HEK293 (cell line): ENCODE measurements at regions not wholly inside any gene's neighbourhood (a gene's known extent, or its start where the extent isn't known, plus 50 kb on each side); places are given as distances from the start of the nearest gene placed in this dataset.

Experiments used
- CTCF ChIA-PET: fragments of 350-600 bp; formaldehyde crosslinking; extraction: SDS; loops from one replicate; lab custom pipeline; 2021; ENCODE audit warnings: antibody characterized with exemption; lab: Yijun Ruan, JAX
- POLR2A ChIA-PET: fragments of 300-600 bp; formaldehyde crosslinking; extraction: SDS; loops from one replicate; lab custom pipeline; 2020; ENCODE audit warnings: antibody characterized with exemption, inconsistent platforms; lab: Yijun Ruan, JAX
- H3K27ac ChIP-seq: fragments of 200-500 bp; sonication (Bioruptor generic); 2 replicates; pipeline ENCODE4 v1.5.1; 2014; ENCODE audit warnings: low read depth, low read length, control low read depth, inconsistent platforms; ENCODE audit errors: extremely low read depth
- H3K36me3 ChIP-seq, 2 experiments: fragments of 200-500 bp in 1 of 2; sonication (Bioruptor generic) in 1 of 2; 1 replicate in 1 of 2; 2 replicates in 1 of 2; pipeline ENCODE4 v1.5.1; 2014 to 2017; ENCODE audit warnings: inconsistent platforms in 2 of 2, low read length in 2 of 2; ENCODE audit not compliant: control insufficient read depth in 2 of 2, insufficient read depth in 1 of 2
- H3K4me1 ChIP-seq: fragments of 200-500 bp; sonication (Bioruptor generic); 2 replicates; pipeline ENCODE4 v1.5.1; 2014; ENCODE audit warnings: mild to moderate bottlenecking, low read length, inconsistent platforms; ENCODE audit not compliant: control insufficient read depth, insufficient read depth
- H3K4me3 ChIP-seq: 2 replicates; pipeline ENCODE4 v1.5.1; 2011; ENCODE audit warnings: low read depth, mild to moderate bottlenecking, control low read depth, low read length, moderate library complexity
- H3K9me3 ChIP-seq: fragments of 200-500 bp; sonication (Bioruptor generic); 2 replicates; pipeline ENCODE4 v1.5.1; 2014; ENCODE audit warnings: low read depth, low read length, inconsistent platforms; ENCODE audit not compliant: control insufficient read depth, insufficient read depth
- GFI1B ChIP-seq: fragments of 450-650 bp; formaldehyde crosslinking; IDR thresholded peaks from 2 replicates; pipeline ENCODE4 v1.5.1; 2016; ENCODE audit warnings: missing biosample characterization, missing genetic modification characterization
- GLI2 ChIP-seq: fragments of 450-650 bp; formaldehyde crosslinking; IDR thresholded peaks from 2 replicates; pipeline ENCODE4; 2017; ENCODE audit warnings: missing biosample characterization, missing genetic modification characterization, low read depth, borderline replicate concordance
- GLI4 ChIP-seq: fragments of 450-650 bp; formaldehyde crosslinking; IDR thresholded peaks from 2 replicates; pipeline ENCODE4 v1.5.1; 2016; ENCODE audit warnings: missing biosample characterization, missing genetic modification characterization
- GLIS2 ChIP-seq: fragments of 450-650 bp; formaldehyde crosslinking; IDR thresholded peaks from 2 replicates; pipeline ENCODE4 v1.5.1; 2016; ENCODE audit warnings: missing biosample characterization, missing genetic modification characterization
- KLF17 ChIP-seq: fragments of 450-650 bp; formaldehyde crosslinking; IDR thresholded peaks from 2 replicates; pipeline ENCODE4 v1.5.1; 2016; ENCODE audit warnings: missing biosample characterization, missing genetic modification characterization
- KLF8 ChIP-seq: fragments of 450-650 bp; formaldehyde crosslinking; IDR thresholded peaks from 2 replicates; pipeline ENCODE4 v1.5.1; 2016; ENCODE audit warnings: missing biosample characterization, missing genetic modification characterization
- PRDM1 ChIP-seq: fragments of 450-650 bp; formaldehyde crosslinking; IDR thresholded peaks from 2 replicates; pipeline ENCODE4; 2016; ENCODE audit warnings: missing biosample characterization, missing genetic modification characterization
- SP3 ChIP-seq: fragments of 450-650 bp; formaldehyde crosslinking; IDR thresholded peaks from 2 replicates; pipeline ENCODE4 v1.5.1; 2016; ENCODE audit warnings: missing biosample characterization, missing genetic modification characterization
- TRIM28 ChIP-seq: IDR thresholded peaks from 2 replicates; pipeline ENCODE4 v1.6.1; 2011; ENCODE audit warnings: low read length, control low read depth, borderline replicate concordance
- ZBTB1 ChIP-seq: fragments of 450-650 bp; formaldehyde crosslinking; IDR thresholded peaks from 2 replicates; pipeline ENCODE4 v1.5.1; 2016; ENCODE audit warnings: missing biosample characterization, missing genetic modification characterization
- ZBTB7A ChIP-seq: fragments of 450-650 bp; formaldehyde crosslinking; IDR thresholded peaks from 2 replicates; pipeline ENCODE4 v1.5.1; 2016; ENCODE audit warnings: low read depth, missing biosample characterization, missing genetic modification characterization
- ZFP3 ChIP-seq: fragments of 450-650 bp; formaldehyde crosslinking; IDR thresholded peaks from 2 replicates; pipeline ENCODE4 v1.5.1; 2016; ENCODE audit warnings: low read depth, missing biosample characterization, missing genetic modification characterization
- ZNF121 ChIP-seq: fragments of 450-650 bp; formaldehyde crosslinking; IDR thresholded peaks from 2 replicates; pipeline ENCODE4 v1.5.1; 2016; ENCODE audit warnings: missing biosample characterization, missing genetic modification characterization
- ZNF157 ChIP-seq: fragments of 450-650 bp; formaldehyde crosslinking; IDR thresholded peaks from 2 replicates; pipeline ENCODE4 v1.5.1; 2016; ENCODE audit warnings: missing biosample characterization, missing genetic modification characterization
- ZNF174 ChIP-seq: fragments of 450-650 bp; formaldehyde crosslinking; IDR thresholded peaks from 2 replicates; pipeline ENCODE4 v1.5.0; 2017; ENCODE audit warnings: missing biosample characterization, mild to moderate bottlenecking, missing genetic modification characterization
- ZNF202 ChIP-seq: fragments of 450-650 bp; formaldehyde crosslinking; IDR thresholded peaks from 2 replicates; pipeline ENCODE4 v1.5.1; 2016; ENCODE audit warnings: missing biosample characterization, missing genetic modification characterization, borderline replicate concordance
- ZNF26 ChIP-seq: fragments of 450-650 bp; formaldehyde crosslinking; IDR thresholded peaks from 2 replicates; pipeline ENCODE4 v1.5.1; 2016; ENCODE audit warnings: missing biosample characterization, missing genetic modification characterization
- ZNF488 ChIP-seq: fragments of 450-650 bp; formaldehyde crosslinking; IDR thresholded peaks from 2 replicates; pipeline ENCODE4 v1.5.1; 2016; ENCODE audit warnings: missing biosample characterization, missing genetic modification characterization
- ZNF521 ChIP-seq: fragments of 450-650 bp; formaldehyde crosslinking; IDR thresholded peaks from 2 replicates; pipeline ENCODE4 v1.5.1; 2017; ENCODE audit warnings: missing biosample characterization, mild to moderate bottlenecking, missing genetic modification characterization
- ZNF664 ChIP-seq: fragments of 450-650 bp; formaldehyde crosslinking; IDR thresholded peaks from 2 replicates; pipeline ENCODE4 v1.5.1; 2016; ENCODE audit warnings: missing biosample characterization, missing genetic modification characterization
- ZNF701 ChIP-seq: fragments of 450-650 bp; formaldehyde crosslinking; IDR thresholded peaks from 2 replicates; pipeline ENCODE4 v1.5.1; 2016; ENCODE audit warnings: missing biosample characterization, missing genetic modification characterization
- ZNF704 ChIP-seq: fragments of 450-650 bp; formaldehyde crosslinking; IDR thresholded peaks from 2 replicates; pipeline ENCODE4 v1.5.1; 2016; ENCODE audit warnings: missing biosample characterization, missing genetic modification characterization
- ZNF76 ChIP-seq: fragments of 450-650 bp; formaldehyde crosslinking; IDR thresholded peaks from 2 replicates; pipeline ENCODE4; 2016; ENCODE audit warnings: low read depth, missing biosample characterization, missing genetic modification characterization, borderline replicate concordance
- ZNF776 ChIP-seq: fragments of 450-650 bp; formaldehyde crosslinking; IDR thresholded peaks from 2 replicates; pipeline ENCODE4 v1.5.0; 2017; ENCODE audit warnings: missing biosample characterization, missing genetic modification characterization, borderline replicate concordance
- ZNF785 ChIP-seq: fragments of 450-650 bp; formaldehyde crosslinking; IDR thresholded peaks from 2 replicates; pipeline ENCODE4 v1.5.1; 2016; ENCODE audit warnings: missing biosample characterization, missing genetic modification characterization
- ZNF791 ChIP-seq: fragments of 450-650 bp; formaldehyde crosslinking; IDR thresholded peaks from 2 replicates; pipeline ENCODE4 v1.5.1; 2016; ENCODE audit warnings: missing biosample characterization, missing genetic modification characterization

GRCh38 chr1:56098946-56099345, 480.4 kb downstream of the PLPP3 start:
- no peak overlapping the region for H3K27ac ChIP-seq
- H3K4me3 ChIP-seq, result no peak overlapping the region
- ChIA-PET POLR2A (no interaction called here), CTCF (no interaction called here)
- no peaks in the 10 kb centered on the region for H3K36me3 ChIP-seq
- no peaks in the 10 kb centered on the region for H3K4me1 ChIP-seq
- no peaks in the 10 kb centered on the region for H3K9me3 ChIP-seq
- TF ChIP-seq ZNF174, result no peak
- no peak for TF ChIP-seq KLF17 (tag by site-specific recombination)
- no peak for TF ChIP-seq ZNF664 (tag by site-specific recombination)
- no peak for TF ChIP-seq ZFP3 (tag by site-specific recombination)
- TF ChIP-seq PRDM1, result no peak
- no peak for TF ChIP-seq GLI4 (tag by site-specific recombination)
- no peak for TF ChIP-seq TRIM28

- ChIA-PET CTCF (no interaction called here), POLR2A (no interaction called here)
- no peaks in the 10 kb centered on the region for H3K4me1 ChIP-seq
- H3K27ac ChIP-seq, result no peak overlapping the region
- H3K36me3 ChIP-seq, result no peaks in the 10 kb centered on the region
- H3K4me3 ChIP-seq, result no peak overlapping the region
- TF ChIP-seq ZNF701 (tag by site-specific recombination) (no peak), ZNF704 (tag by site-specific recombination) (no peak), ZNF26 (tag by site-specific recombination) (no peak), ZBTB1 (tag by site-specific recombination) (no peak), SP3 (tag by site-specific recombination) (no peak), ZNF121 (no peak), ZNF785 (tag by site-specific recombination) (no peak), GLIS2 (tag by site-specific recombination) (no peak), ZNF76 (tag by site-specific recombination) (no peak), ZNF521 (no peak), ZNF791 (tag by site-specific recombination) (no peak)
- no peaks in the 10 kb centered on the region for H3K9me3 ChIP-seq
These were observed 481.6 kb downstream of the PLPP3 start for GRCh38 chr1:56097713-56098112.

GRCh38 chr1:56095696-56096665, 483.4 kb downstream of the PLPP3 start:
- Histone ChIP-seq H3K27ac (no peak overlapping the region), H3K9me3 (no peaks in the 10 kb centered on the region), H3K36me3 (no peaks in the 10 kb centered on the region), H3K4me1 (no peaks in the 10 kb centered on the region), H3K4me3 (no peak overlapping the region)
- POLR2A ChIA-PET, result no interaction called here
- CTCF ChIA-PET, result no interaction called here
- TF ChIP-seq ZNF776 (tag by site-specific recombination) (no peak), GLI2 (tag by site-specific recombination) (no peak), ZNF157 (tag by site-specific recombination) (no peak), ZNF701 (tag by site-specific recombination) (no peak), ZNF488 (tag by site-specific recombination) (no peak), KLF8 (no peak), GFI1B (tag by site-specific recombination) (no peak), ZBTB7A (no peak), ZNF202 (tag by site-specific recombination) (no peak)
